Cerebellar cortex (tissue), 1 donor: ENCODE measurements at regions not wholly inside any gene's neighbourhood (a gene's known extent, or its start where the extent isn't known, plus 50 kb on each side); places are given as distances from the start of the nearest gene placed in this dataset.

ENCODE experiments used
- DNase-seq: peaks from one replicate; pipeline ENCODE4 v3.0.0-alpha.2; 2015; ENCODE audit warnings: low spot score

GRCh38 chr2:145043399-145043834, 523.5 kb upstream of the ZEB2 start:
- no peak for DNase-seq

- no peak for DNase-seq
These were observed 521.8 kb upstream of the ZEB2 start for GRCh38 chr2:145041706-145042105.

- DNase-seq, result no peak
These were observed 520.5 kb upstream of the ZEB2 start for GRCh38 chr2:145040433-145040832.

- DNase-seq, result no peak
These were observed 518.2 kb upstream of the ZEB2 start for GRCh38 chr2:145038041-145038525.

GRCh38 chr2:145036421-145037011, 516.6 kb upstream of the ZEB2 start:
- no peak for DNase-seq

GRCh38 chr2:145034511-145034910, 514.6 kb upstream of the ZEB2 start:
- no peak for DNase-seq

GRCh38 chr2:145033438-145033837, 513.5 kb upstream of the ZEB2 start:
- DNase-seq, result no peak

- no peak for DNase-seq
These were observed 512.9 kb upstream of the ZEB2 start for GRCh38 chr2:145032791-145033190.

GRCh38 chr2:145029873-145030272, 510.0 kb upstream of the ZEB2 start:
- no peak for DNase-seq

GRCh38 chr2:145029081-145029480, 509.2 kb upstream of the ZEB2 start:
- no peak for DNase-seq

- no peak for DNase-seq
These were observed 508.4 kb upstream of the ZEB2 start for GRCh38 chr2:145028101-145028920.

GRCh38 chr2:145026456-145027455, 506.8 kb upstream of the ZEB2 start:
- DNase-seq, result no peak

- no peak for DNase-seq
These were observed 505.5 kb upstream of the ZEB2 start for GRCh38 chr2:145025382-145025781.

- no peak for DNase-seq
These were observed 503.5 kb upstream of the ZEB2 start for GRCh38 chr2:145023334-145023934.

GRCh38 chr2:145022666-145023333, 502.9 kb upstream of the ZEB2 start:
- DNase-seq, result no peak

GRCh38 chr2:145021962-145022665, 502.2 kb upstream of the ZEB2 start:
- DNase-seq, result no peak

GRCh38 chr2:145020694-145021093, 500.8 kb upstream of the ZEB2 start:
- no peak for DNase-seq

- no peak for DNase-seq
These were observed 500.2 kb upstream of the ZEB2 start for GRCh38 chr2:145020139-145020538.

GRCh38 chr2:145018502-145018901, 498.6 kb upstream of the ZEB2 start:
- no peak for DNase-seq

- DNase-seq, result no peak
These were observed 497.2 kb upstream of the ZEB2 start for GRCh38 chr2:145017149-145017548.

- DNase-seq, result no peak
These were observed 496.8 kb upstream of the ZEB2 start for GRCh38 chr2:145016711-145017110.
